ENCODE measurements at regions not wholly inside any gene's neighbourhood (a gene's known extent, or its start where the extent isn't known, plus 50 kb on each side); places are given as distances from the start of the nearest gene placed in this dataset.

DNA sequence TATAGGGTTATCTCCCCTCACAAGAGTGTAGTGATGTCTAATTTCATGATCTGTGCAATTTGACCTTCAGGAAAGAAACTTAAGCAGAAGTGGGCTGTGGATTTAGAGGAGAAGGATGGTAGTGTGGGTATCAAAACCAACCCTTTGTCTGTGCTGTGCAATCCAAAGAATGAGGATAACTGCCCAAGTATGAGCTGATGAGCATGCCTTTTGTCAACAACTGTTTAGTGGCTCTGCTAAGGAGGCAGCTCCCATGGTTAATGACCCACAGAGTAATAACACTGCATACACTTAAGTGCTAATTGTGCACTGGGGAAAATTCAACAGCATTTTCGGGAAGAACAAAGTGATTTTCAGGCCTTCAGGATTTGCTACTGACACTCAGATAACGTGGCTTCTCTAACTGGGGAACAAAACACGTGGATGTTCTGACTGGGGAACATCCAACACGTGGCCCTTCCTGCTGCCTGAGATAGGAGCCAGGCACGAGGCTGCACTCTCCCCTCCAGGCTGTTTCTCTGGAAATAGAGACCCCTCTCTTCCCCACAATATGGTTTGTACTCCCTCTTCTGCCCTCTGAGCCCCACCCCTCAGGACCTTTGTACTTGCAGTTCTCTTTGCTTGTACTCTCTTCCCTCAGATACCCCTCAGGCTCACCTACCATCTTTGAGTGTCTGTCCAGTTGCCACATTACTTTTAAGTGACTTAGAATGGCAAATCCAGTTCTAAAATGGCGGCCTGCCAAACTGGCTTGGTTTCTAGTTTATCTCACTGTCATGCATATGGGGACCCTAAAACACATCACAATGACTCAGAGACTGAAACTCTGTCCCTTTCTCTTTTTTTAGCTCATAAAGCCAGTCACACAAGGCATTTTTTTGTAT, 234.9 kb upstream of the POU2AF2 start:
- Histone ChIP-seq H3K27ac (no peak overlapping the region), H3K9me3 (no peaks in the 10 kb centered on the region), H3K4me1 (ENCODE audit: insufficient read depth) (no peaks in the 10 kb centered on the region), H3K27me3 (peaks cover 4% of the 10 kb centered on the region), H3K36me3 (no peaks in the 10 kb centered on the region), H3K4me3 (no peak overlapping the region)
- no peak for DNase-seq
- WGBS, 3 donors: 76 to 84% (median 81%) methylated on average over 6 of the region's 6 CpGs
- intact Hi-C loops (cut with DNase I): no loop called here
- TF ChIP-seq EP300 (IDR thresholded peaks at IDR 0.05): no peak
- TF ChIP-seq, protein P1, sequence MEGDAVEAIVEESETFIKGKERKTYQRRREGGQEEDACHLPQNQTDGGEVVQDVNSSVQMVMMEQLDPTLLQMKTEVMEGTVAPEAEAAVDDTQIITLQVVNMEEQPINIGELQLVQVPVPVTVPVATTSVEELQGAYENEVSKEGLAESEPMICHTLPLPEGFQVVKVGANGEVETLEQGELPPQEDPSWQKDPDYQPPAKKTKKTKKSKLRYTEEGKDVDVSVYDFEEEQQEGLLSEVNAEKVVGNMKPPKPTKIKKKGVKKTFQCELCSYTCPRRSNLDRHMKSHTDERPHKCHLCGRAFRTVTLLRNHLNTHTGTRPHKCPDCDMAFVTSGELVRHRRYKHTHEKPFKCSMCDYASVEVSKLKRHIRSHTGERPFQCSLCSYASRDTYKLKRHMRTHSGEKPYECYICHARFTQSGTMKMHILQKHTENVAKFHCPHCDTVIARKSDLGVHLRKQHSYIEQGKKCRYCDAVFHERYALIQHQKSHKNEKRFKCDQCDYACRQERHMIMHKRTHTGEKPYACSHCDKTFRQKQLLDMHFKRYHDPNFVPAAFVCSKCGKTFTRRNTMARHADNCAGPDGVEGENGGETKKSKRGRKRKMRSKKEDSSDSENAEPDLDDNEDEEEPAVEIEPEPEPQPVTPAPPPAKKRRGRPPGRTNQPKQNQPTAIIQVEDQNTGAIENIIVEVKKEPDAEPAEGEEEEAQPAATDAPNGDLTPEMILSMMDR (IDR thresholded peaks at IDR 0.05): no peak
- TF ChIP-seq POLR2A (IDR thresholded peaks at IDR 0.05): no peak

DNA sequence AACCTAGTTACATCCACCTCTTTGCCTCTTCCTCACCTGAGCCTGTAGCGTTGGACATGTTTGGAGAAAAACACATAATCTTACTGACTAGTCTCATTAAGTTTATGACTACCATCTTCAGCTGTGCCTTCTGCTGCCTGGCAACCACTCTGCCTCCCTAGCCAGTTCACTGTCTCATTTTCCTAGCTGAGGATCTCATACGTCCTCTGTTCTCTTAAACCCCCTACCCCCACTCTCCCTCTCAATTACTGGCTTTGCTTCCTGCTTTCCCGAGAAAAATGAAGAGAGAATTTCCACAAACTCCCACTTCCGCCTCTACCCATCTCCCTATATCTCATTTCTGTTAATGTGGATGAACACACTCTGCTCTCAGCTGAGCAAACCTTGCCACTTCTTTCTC, 239.3 kb upstream of the POU2AF2 start:
- no peak overlapping the region for H3K27ac ChIP-seq
- 69 to 76% (median 72%) methylated on average over 4 of the region's 4 CpGs for WGBS, 3 donors
- H3K9me3 ChIP-seq: no peaks in the 10 kb centered on the region
- no peaks in the 10 kb centered on the region for H3K4me1 ChIP-seq (ENCODE audit: insufficient read depth)
- H3K4me3 ChIP-seq: no peak overlapping the region
- H3K36me3 ChIP-seq: no peaks in the 10 kb centered on the region
- intact Hi-C loops (cut with DNase I): no loop called here
- TF ChIP-seq EP300 (IDR thresholded peaks at IDR 0.05) (no peak), POLR2A (IDR thresholded peaks at IDR 0.05) (no peak)
- TF ChIP-seq, protein P1 (IDR thresholded peaks at IDR 0.05): no peak
- no peak for DNase-seq
- peaks cover 4% of the 10 kb centered on the region for H3K27me3 ChIP-seq

DNA sequence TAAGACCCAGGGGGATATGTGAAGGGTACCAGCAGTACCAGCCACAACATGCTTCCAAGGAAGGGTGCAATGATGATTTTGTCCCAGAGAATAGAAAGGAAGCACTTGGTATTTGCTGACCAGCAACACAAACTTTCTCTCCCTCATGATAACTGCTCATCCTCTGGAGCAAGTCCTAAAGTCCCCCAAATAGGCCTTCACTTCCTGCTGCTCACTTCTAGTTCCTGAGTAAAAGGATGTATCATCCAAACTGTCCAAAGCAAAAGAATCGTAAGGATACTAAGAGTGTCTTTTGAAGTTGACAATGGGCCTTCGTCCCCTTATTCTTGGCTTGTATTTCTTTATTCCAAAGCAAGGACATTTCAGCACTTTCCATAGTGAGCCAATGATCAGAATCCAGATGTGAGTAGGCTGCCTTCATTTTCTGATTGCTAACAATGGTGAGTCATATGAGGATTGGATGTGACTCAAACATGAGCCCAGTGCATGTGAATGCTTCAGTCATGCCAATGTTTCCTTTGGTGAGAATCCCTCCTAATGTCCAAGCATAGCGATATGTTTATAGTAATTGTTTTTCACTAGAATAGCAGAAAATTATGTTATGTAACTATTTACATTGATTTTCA, 243.4 kb upstream of the POU2AF2 start:
- no peaks in the 10 kb centered on the region for H3K36me3 ChIP-seq
- no peak overlapping the region for H3K4me3 ChIP-seq
- DNase-seq: no peak
- intact Hi-C loops (cut with DNase I): no loop called here
- TF ChIP-seq POLR2A (IDR thresholded peaks at IDR 0.05) (no peak), EP300 (IDR thresholded peaks at IDR 0.05) (no peak)
- TF ChIP-seq, protein P1 (IDR thresholded peaks at IDR 0.05): no peak
- no peaks in the 10 kb centered on the region for H3K9me3 ChIP-seq
- WGBS, 3 donors: 65 to 79% (median 75%) methylated on average over 3 of the region's 3 CpGs
- no peaks in the 10 kb centered on the region for H3K4me1 ChIP-seq (ENCODE audit: insufficient read depth)
- H3K27me3 ChIP-seq: no peaks in the 10 kb centered on the region
- H3K27ac ChIP-seq: no peak overlapping the region

DNA sequence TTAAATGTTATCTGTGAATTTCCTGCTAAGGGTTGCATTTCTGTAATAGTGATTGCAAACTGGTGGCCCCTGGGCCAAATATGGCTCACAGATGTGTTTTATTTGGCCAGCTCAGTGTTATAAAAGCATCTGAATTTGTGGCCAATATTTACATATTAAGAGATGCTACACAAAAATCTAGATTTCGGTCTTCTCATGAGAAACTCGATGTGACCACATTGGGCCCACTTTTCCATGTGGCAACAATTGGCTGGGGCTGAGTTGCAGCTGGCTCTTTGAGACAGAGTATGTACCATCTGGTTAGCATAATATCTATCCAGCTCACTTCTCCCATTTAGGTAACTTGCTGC, 244.5 kb upstream of the POU2AF2 start:
- Histone ChIP-seq H3K36me3 (no peaks in the 10 kb centered on the region), H3K4me3 (no peak overlapping the region), H3K27ac (no peak overlapping the region), H3K9me3 (no peaks in the 10 kb centered on the region), H3K4me1 (ENCODE audit: insufficient read depth) (no peaks in the 10 kb centered on the region), H3K27me3 (no peaks in the 10 kb centered on the region)
- 23 to 59% (median 39%) methylated on average over 2 of the region's 2 CpGs for WGBS, 3 donors
- no peak for TF ChIP-seq EP300 (IDR thresholded peaks at IDR 0.05)
- DNase-seq: no peak
- intact Hi-C loops (cut with DNase I): no loop called here
